AG08396 (cell line): ENCODE measurements at regions not wholly inside any gene's neighbourhood (a gene's known extent, or its start where the extent isn't known, plus 50 kb on each side); places are given as distances from the start of the nearest gene placed in this dataset.
"Not testable (repeated sequence)": the region's sequence is repeated elsewhere in the genome, so short reads cannot be mapped to it uniquely, and the experiment has no call there.

Experiments
- DNase-seq: peaks from one replicate; pipeline ENCODE4 v3.0.0; 2012; ENCODE audit warnings: low spot score, mixed read lengths

GRCh38 chr5:28648108-28648507 is 1609.7 kb upstream of the CDH9 start:
- no peak for DNase-seq

- no peak for DNase-seq
These were observed 1594.2 kb upstream of the CDH9 start for GRCh38 chr5:28632607-28633006.

DNA sequence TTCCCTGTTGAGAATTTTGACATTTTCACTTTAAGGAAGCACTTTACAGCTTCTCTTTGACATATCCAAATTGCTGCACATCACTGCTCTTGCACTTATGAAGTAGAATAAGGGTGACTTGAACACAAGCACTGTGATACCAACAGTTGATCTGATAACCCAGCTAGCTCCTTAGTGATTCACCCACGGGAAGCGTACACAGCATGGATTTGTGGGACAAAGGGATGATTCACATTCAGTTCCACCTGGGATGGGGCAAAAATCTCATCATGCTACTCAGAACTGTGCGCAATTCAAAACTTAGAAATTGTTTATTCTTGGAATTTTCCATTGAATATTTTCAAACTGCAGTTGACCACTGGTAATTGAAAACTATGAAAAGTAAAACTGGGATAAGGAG is 1565.5 kb upstream of the CDH9 start:
- no peak for DNase-seq

GRCh38 chr5:28602429-28602828 is 1564.0 kb upstream of the CDH9 start:
- no peak for DNase-seq

GRCh38 chr5:28596707-28597106 is 1558.3 kb upstream of the CDH9 start:
- not testable (repeated sequence) for DNase-seq

DNA sequence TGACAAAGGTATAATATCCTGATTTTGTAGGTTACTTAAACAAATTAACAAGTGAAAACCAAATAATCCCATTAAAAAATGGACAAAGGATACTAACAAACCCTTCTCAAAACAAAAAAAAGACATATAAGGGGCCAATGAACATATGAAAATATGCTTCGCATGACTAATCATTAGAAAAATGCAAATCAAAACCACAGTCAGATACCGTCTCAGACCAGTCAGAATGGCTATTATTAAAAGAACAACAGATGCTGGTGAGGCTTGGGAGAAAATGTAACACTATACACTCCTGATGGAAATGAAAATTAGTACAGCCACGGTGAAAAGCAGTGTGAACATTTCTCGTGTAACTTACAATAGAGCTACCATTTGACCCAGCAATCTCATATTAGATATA is 1542.2 kb upstream of the CDH9 start:
- DNase-seq = no peak

GRCh38 chr5:28576022-28576421 is 1537.6 kb upstream of the CDH9 start:
- DNase-seq = no peak

GRCh38 chr5:28575368-28575767 is 1537.0 kb upstream of the CDH9 start:
- DNase-seq = no peak

DNA sequence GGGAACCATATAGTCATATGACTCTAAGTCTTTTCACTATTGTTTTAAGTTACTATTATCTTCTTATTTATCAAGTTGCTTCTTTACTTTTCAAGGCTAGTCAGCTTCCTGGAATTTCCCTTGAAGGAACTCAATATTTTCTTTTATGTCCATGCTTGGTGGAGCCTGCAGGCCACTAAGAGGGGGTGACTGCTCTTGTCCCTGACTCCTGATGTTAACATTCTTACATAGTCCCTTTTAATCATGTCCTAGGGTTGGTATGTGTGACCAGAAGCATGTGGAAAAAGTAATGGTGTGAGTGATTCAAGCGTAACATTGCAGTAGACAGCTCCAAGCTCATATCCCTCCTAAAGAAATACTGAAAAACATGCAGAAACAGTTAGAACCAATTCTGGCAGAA is 1536.2 kb upstream of the CDH9 start:
- DNase-seq = no peak

- no peak for DNase-seq
These were observed 1528.7 kb upstream of the CDH9 start for GRCh38 chr5:28567048-28567447.

GRCh38 chr5:28561522-28561921 is 1523.1 kb upstream of the CDH9 start:
- DNase-seq = no peak

DNA sequence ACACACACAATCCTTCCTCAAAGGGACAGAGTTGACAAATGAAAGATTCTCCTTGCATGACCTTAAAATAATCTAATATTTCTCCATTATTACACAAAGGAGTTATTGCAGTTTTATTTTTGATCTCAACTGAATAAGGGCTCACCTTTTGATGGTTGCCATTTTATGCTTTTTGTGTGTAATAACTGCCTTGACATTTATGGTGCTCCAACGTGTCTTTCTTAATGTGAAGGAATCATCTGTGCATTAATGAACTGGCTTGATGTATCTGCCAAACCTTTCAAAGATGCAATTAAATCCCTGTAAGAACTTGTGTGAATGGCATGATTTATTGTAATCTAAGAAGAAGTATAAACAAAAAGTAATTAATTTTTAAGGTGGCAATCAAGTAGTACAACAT is 1519.8 kb upstream of the CDH9 start:
- DNase-seq = no peak

GRCh38 chr5:28557114-28557513 is 1518.7 kb upstream of the CDH9 start:
- DNase-seq = no peak

GRCh38 chr5:28549588-28549987 is 1511.2 kb upstream of the CDH9 start:
- DNase-seq = no peak

GRCh38 chr5:28548856-28549255 is 1510.5 kb upstream of the CDH9 start:
- DNase-seq = no peak

DNA sequence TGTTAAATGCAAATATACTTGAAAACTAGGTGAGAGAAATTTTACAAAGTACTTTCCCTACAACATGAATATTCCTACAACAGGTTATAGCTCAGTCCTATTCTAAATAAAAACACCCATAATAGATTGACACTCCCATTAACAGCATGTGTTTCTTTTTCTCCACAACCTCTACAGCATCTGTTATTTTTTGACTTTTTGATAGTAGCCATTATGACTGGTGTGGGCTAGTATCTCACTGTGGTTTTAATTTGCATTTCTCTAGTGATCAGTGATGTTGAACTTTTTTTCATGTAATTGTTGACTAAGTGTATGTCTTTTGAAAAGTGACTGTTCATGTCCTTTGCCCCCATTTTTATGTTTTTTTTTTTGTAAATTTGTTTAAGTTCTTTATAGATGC is 1506.1 kb upstream of the CDH9 start:
- DNase-seq = no peak

DNA sequence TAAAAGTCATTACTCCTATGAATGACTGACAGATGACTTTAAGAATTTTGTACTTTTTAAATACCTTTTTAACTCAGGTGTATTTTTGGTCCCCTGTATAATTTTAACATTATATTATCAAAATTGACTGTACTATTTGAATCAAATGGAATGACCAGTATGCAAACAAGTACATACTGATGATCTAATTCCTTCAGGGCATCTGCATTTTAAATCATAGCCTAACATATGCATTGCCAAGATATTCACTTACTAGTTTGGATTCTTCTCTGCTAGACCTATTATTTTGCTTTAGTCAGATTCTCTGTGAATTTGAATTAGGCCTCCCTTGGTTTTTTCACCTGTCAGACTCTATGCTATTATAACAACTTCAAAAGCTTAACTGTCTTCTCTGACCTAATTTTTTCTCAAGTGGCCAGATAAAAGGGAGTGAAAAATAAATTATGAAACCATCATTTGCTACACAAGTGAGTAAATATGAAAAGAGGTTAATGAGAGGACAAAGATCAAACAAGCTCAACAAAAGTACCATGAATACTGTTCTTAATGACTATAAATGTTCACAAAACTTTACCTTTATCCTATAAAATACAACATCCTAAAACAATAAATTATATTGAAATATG is 1505.2 kb upstream of the CDH9 start:
- no peak for DNase-seq

DNA sequence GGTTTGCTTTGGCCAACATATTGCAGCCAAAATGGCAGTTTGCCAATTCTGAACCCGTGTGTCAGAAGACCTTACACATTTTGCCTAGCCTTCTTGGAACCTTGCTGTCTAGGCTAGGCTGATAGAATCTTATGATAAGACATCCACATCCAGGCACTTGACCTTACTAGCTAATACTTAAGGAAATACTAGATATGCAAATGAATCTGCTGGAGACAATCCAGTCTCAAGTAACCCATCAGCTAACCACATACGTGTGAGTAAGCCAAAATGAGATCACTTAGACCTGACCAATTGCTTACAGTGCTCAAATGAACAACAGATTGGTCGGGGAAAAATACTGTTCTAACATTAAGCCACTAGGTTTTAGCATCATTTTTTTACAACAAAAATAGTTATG is 1504.6 kb upstream of the CDH9 start:
- DNase-seq = no peak

GRCh38 chr5:28523888-28524635 is 1485.7 kb upstream of the CDH9 start:
- DNase-seq = no peak

GRCh38 chr5:28523416-28523815 is 1485.0 kb upstream of the CDH9 start:
- DNase-seq = no peak

GRCh38 chr5:28517691-28518090 is 1479.3 kb upstream of the CDH9 start:
- DNase-seq = no peak

- no peak for DNase-seq
These were observed 1478.3 kb upstream of the CDH9 start for GRCh38 chr5:28516722-28517121.

GRCh38 chr5:28512648-28513047 is 1474.3 kb upstream of the CDH9 start:
- DNase-seq = no peak

DNA sequence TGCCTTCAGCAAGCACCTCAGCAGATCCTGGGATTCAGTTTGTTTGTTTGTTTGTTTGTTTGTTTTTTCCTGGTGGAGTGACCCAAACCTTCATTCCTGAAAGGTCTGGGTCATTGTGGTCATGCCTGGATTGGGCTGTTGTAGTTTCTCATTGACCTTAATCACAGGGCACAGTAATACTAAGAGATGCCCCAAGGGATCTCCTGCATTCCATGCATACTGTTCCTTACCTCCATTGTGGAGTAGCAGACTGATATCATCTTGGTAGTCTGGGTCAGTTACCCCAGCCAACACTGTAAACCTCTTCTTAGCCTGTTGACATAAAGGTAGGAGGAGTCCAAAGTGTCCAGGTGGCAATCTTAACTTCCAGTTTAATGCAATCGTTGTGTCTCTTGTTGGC is 1466.7 kb upstream of the CDH9 start:
- DNase-seq = no peak
